Muscle layer of colon (tissue), 2 donors: ENCODE measurements at regions not wholly inside any gene's neighbourhood (a gene's known extent, or its start where the extent isn't known, plus 50 kb on each side); places are given as distances from the start of the nearest gene placed in this dataset.
"Not testable (repeated sequence)": the region's sequence is repeated elsewhere in the genome, so short reads cannot be mapped to it uniquely, and the experiment has no call there.

Source experiments
- H3K27ac ChIP-seq: one replicate; pipeline ENCODE4 v1.7.0; 2013; ENCODE audit warnings: low read depth, mild to moderate bottlenecking, low read length, moderate library complexity
- H3K27me3 ChIP-seq, 2 donors: one replicate each; pipeline ENCODE4 v1.7.0; 2013; ENCODE audit warnings: low read length in 2 of 2, mild to moderate bottlenecking in 2 of 2; ENCODE audit not compliant: insufficient read depth in 2 of 2, control insufficient read depth in 1 of 2
- H3K36me3 ChIP-seq: one replicate; pipeline ENCODE4 v1.7.0; 2013; ENCODE audit warnings: mild to moderate bottlenecking, low read length; ENCODE audit not compliant: insufficient read depth
- H3K4me1 ChIP-seq: one replicate; pipeline ENCODE4 v1.7.0; 2013; ENCODE audit warnings: mild to moderate bottlenecking, low read length; ENCODE audit not compliant: insufficient read depth
- H3K4me3 ChIP-seq, 2 donors: one replicate each; pipeline ENCODE4 v1.7.0; 2013; ENCODE audit warnings: low read length in 2 of 2, low read depth in 1 of 2, mild to moderate bottlenecking in 1 of 2, moderate library complexity in 1 of 2
- H3K9ac ChIP-seq: one replicate; pipeline ENCODE4 v1.7.0; 2013; ENCODE audit warnings: low read length
- H3K9me3 ChIP-seq: one replicate; pipeline ENCODE4 v1.7.0; 2013; ENCODE audit warnings: mild to moderate bottlenecking, low read length
- donor health status: abdominal sarcoma.
- donor health status: Adenocarcinoma of cecum.

- H3K27me3 ChIP-seq, H3K36me3 ChIP-seq, H3K27ac ChIP-seq, H3K4me3 ChIP-seq, H3K9me3 ChIP-seq, H3K9ac ChIP-seq, H3K4me1 ChIP-seq: not testable (repeated sequence)
Observed at GRCh38 chr21:17398954-17399353, 113.9 kb upstream of the CXADR start.

DNA sequence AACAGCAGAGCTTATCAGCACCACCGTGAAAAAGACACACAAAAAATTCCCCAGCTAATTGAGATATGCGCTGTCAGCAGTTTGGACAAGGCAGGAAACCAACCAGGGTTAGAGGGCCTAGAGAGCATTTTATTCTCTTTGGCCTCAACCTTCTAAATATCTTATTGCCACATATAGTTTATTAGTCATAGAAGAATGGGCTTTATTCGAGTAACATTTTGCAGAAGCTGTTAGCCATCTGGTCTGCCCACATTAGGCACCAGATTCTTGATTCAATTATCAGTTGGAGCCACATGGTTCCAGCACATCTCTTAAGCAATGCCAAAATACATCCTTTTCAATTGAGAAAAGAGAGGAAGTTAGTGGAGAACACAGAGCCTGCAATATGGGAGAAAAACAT is 109.9 kb upstream of the CXADR start:
- no peaks in the 10 kb centered on the region for H3K27me3 ChIP-seq
- no peak overlapping the region for H3K9ac ChIP-seq
- no peaks in the 10 kb centered on the region for H3K9me3 ChIP-seq
- H3K4me3 ChIP-seq: no peak overlapping the region
- no peaks in the 10 kb centered on the region for H3K4me1 ChIP-seq
- no peaks in the 10 kb centered on the region for H3K36me3 ChIP-seq
- no peak overlapping the region for H3K27ac ChIP-seq

DNA sequence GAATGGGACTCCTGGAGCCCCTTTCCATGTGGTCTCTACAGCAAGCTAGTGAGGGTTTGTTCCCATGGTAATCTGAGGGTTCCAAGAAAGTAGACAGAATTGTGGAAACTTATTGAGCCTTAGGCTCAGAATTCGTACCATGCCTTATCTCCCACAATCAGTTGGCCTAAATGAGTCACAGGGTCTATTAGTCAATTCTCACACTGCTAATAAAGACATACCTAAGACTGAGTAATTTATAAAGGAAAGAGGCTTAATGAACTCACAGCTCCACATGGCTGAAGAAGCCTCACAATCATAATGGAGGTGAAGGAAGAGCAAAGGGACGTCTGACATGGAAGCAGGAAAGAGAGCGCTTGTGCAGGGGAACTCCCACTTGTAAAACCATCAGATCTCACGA is 106.6 kb upstream of the CXADR start:
- Histone ChIP-seq H3K9ac (no peak overlapping the region), H3K27me3 (no peaks in the 10 kb centered on the region), H3K36me3 (no peaks in the 10 kb centered on the region), H3K9me3 (no peaks in the 10 kb centered on the region), H3K4me3 (no peak overlapping the region), H3K27ac (no peak overlapping the region), H3K4me1 (no peaks in the 10 kb centered on the region)

GRCh38 chr21:17414766-17415165 is 98.1 kb upstream of the CXADR start:
- H3K9me3 ChIP-seq: no peaks in the 10 kb centered on the region
- no peak overlapping the region for H3K4me3 ChIP-seq
- no peaks in the 10 kb centered on the region for H3K36me3 ChIP-seq
- no peaks in the 10 kb centered on the region for H3K4me1 ChIP-seq
- no peaks in the 10 kb centered on the region for H3K27me3 ChIP-seq
- H3K9ac ChIP-seq: no peak overlapping the region
- H3K27ac ChIP-seq: no peak overlapping the region

DNA sequence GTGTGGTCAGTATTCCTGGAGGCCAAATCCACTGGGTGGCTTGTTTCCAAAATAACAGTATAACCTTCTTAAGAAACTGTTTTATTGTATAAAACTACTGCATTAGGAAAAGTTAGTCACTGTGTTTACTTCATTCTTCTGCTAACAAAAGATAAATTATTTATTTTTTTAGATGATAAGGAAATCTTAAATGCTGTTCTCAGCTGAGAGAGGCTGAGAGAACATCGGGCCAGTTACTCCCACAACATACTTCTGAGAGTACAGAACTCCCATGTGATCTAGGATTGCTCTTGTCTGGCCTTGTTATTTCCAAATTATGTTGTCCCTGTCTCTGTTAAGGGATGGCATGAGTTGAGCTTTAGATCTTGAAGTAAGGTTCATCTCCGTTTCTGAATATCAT is 96.7 kb upstream of the CXADR start:
- Histone ChIP-seq H3K4me1 (no peaks in the 10 kb centered on the region), H3K4me3 (no peak overlapping the region), H3K27me3 (no peaks in the 10 kb centered on the region), H3K27ac (no peak overlapping the region), H3K9me3 (no peaks in the 10 kb centered on the region), H3K36me3 (no peaks in the 10 kb centered on the region), H3K9ac (no peak overlapping the region)

DNA sequence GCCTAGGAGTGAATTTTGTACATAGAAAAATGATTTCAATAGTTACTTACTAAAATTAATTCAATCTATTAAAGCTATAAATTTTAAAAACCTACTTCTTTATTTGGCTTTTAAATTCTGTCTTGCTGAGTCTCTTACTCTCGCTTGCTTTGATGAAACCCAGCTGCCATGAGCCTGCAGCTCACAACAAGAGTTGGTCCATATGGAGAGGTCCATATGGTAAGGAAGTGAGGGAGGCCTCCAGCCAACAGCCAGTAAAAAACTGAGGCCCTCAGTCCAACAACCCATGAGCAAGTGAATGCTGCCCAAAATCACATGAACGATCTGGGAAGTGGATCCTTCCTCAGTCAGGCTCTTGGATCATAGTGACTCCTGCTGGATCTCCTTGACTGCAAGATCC is 89.9 kb upstream of the CXADR start:
- Histone ChIP-seq H3K9me3 (no peaks in the 10 kb centered on the region), H3K27ac (no peak overlapping the region), H3K4me3 (no peak overlapping the region), H3K4me1 (no peaks in the 10 kb centered on the region), H3K27me3 (no peaks in the 10 kb centered on the region), H3K9ac (no peak overlapping the region), H3K36me3 (no peaks in the 10 kb centered on the region)

DNA sequence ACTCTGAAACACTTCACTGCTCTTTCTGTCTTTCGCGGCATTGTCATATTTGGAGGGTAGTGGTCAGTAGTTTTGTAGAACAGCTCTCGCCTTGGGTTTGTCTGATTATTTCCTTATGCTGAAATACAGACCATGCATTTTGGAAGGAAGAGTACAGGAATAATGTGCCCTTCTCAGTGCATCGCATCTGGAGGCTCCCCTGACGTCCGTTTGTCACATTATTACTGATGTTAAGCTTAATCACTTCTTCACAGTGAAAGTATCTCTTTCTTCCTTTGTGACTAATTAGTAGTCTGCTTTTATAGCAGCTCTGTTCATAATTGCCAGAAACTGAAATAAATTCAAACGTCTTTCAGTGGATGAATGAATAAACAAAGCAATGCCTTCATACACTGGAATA is 85.7 kb upstream of the CXADR start:
- Histone ChIP-seq H3K36me3 (no peaks in the 10 kb centered on the region), H3K4me1 (no peaks in the 10 kb centered on the region), H3K9ac (no peak overlapping the region), H3K9me3 (no peaks in the 10 kb centered on the region), H3K4me3 (no peak overlapping the region), H3K27ac (no peak overlapping the region), H3K27me3 (no peaks in the 10 kb centered on the region)

DNA sequence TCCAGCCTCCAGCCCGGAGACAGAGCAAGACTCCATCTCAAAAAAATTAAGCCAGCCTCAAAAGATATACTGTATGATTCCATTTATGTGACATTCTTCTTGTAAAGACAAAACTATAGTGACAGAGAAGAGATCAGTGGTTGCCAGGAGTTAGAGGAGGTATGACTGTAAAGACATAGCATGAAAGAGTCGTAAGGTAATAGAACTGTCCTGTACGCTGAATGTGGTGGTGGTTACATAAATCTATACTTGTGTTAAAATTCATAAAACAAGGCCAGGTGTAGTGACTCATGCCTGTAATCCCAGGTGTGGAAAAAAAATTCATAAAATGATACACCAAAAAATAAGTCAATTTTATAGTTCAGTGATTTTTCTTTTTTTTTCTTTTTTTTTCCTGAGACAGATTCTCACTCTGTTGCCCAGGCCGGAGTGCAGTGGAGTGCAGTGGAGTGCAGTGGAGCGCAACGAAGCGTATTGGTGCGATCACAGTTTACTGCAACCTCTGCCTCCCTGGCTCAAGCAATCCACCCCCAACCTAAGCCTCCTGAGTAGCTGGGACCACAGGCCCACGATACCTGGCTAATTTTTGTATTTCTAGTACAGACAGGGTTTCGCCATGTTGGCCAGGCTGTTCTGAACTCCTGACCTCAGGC is 84.9 kb upstream of the CXADR start:
- Histone ChIP-seq H3K36me3 (no peaks in the 10 kb centered on the region), H3K4me1 (no peaks in the 10 kb centered on the region), H3K4me3 (no peak overlapping the region), H3K9ac (no peak overlapping the region), H3K27ac (no peak overlapping the region), H3K9me3 (no peaks in the 10 kb centered on the region), H3K27me3 (no peaks in the 10 kb centered on the region)

GRCh38 chr21:17428484-17428869 is 84.4 kb upstream of the CXADR start:
- Histone ChIP-seq H3K4me3 (no peak overlapping the region), H3K36me3 (no peaks in the 10 kb centered on the region), H3K4me1 (no peaks in the 10 kb centered on the region), H3K9me3 (no peaks in the 10 kb centered on the region), H3K27me3 (no peaks in the 10 kb centered on the region), H3K9ac (no peak overlapping the region), H3K27ac (no peak overlapping the region)

DNA sequence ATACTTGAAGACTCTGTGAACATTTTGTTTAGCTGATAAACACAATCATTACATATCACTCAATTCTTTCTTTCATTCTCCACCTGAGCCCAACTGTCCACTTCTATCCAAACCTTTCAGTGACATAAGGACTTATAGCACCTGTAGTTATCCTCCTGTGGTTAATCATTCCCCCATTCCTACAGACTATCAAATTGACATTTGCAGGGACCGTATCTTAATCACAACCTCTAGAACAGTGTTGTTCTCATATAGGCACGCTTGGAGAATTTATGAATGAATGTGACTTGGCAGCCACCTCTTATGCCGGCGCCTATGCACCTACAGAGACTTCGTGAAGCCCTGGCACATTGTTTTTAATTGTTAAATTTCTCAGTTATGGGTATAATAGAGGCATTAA is 83.9 kb upstream of the CXADR start:
- H3K9ac ChIP-seq: no peak overlapping the region
- H3K27ac ChIP-seq: no peak overlapping the region
- no peaks in the 10 kb centered on the region for H3K9me3 ChIP-seq
- no peaks in the 10 kb centered on the region for H3K27me3 ChIP-seq
- no peak overlapping the region for H3K4me3 ChIP-seq
- no peaks in the 10 kb centered on the region for H3K36me3 ChIP-seq
- H3K4me1 ChIP-seq: no peaks in the 10 kb centered on the region

GRCh38 chr21:17429936-17430335 is 82.9 kb upstream of the CXADR start:
- H3K27me3 ChIP-seq: no peaks in the 10 kb centered on the region
- no peaks in the 10 kb centered on the region for H3K36me3 ChIP-seq

GRCh38 chr21:17432732-17433057 is 80.1 kb upstream of the CXADR start:
- H3K27ac ChIP-seq: no peak overlapping the region
- no peaks in the 10 kb centered on the region for H3K4me1 ChIP-seq
- H3K27me3 ChIP-seq: no peaks in the 10 kb centered on the region
- H3K4me3 ChIP-seq: no peak overlapping the region
- H3K9me3 ChIP-seq: no peaks in the 10 kb centered on the region
- no peaks in the 10 kb centered on the region for H3K36me3 ChIP-seq
- no peak overlapping the region for H3K9ac ChIP-seq

More at GRCh38 chr21:17429936-17430335, 82.9 kb upstream of the CXADR start:
- Histone ChIP-seq H3K4me3 (no peak overlapping the region), H3K9ac (no peak overlapping the region), H3K9me3 (no peaks in the 10 kb centered on the region), H3K4me1 (no peaks in the 10 kb centered on the region), H3K27ac (no peak overlapping the region)
